Glomerular visceral epithelial cell (primary cell): ENCODE measurements at regions not wholly inside any gene's neighbourhood (a gene's known extent, or its start where the extent isn't known, plus 50 kb on each side); places are given as distances from the start of the nearest gene placed in this dataset.
"Not testable (repeated sequence)": the region's sequence is repeated elsewhere in the genome, so short reads cannot be mapped to it uniquely, and the experiment has no call there.

Source experiments
- DNase-seq: peaks from one replicate; pipeline ENCODE4 v3.0.0-alpha.2; 2016; ENCODE audit errors: extremely low spot score

- DNase-seq, result no peak
These were observed 639.9 kb upstream of the ACO1 start for GRCh38 chr9:31744589-31744988.

GRCh38 chr9:31745468-31745867 is 639.0 kb upstream of the ACO1 start:
- DNase-seq, result no peak

DNA sequence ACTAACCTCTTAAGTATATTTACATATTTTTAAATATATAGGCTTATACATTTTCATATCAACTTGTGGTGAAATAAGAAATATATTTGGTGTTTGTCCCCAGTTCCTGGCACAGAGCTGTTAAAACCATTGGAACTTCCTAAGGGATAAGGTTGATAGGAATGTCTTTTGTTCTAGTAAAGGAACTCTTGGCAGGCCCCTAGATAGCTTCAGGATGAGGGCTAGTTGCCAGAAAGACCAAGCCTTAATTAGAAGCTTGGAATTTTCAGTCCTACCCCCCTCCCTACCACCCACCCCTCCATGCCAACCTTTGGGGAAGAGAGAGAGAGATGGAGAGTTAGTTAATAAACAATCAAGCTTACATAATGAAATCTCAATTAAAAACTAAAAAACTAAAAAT is 638.6 kb upstream of the ACO1 start:
- DNase-seq, result no peak

GRCh38 chr9:31753756-31754155 is 630.7 kb upstream of the ACO1 start:
- no peak for DNase-seq

GRCh38 chr9:31759703-31760102 is 624.7 kb upstream of the ACO1 start:
- no peak for DNase-seq

GRCh38 chr9:31774021-31774420 is 610.4 kb upstream of the ACO1 start:
- not testable (repeated sequence) for DNase-seq

GRCh38 chr9:31774571-31774970 is 609.9 kb upstream of the ACO1 start:
- no peak for DNase-seq

DNA sequence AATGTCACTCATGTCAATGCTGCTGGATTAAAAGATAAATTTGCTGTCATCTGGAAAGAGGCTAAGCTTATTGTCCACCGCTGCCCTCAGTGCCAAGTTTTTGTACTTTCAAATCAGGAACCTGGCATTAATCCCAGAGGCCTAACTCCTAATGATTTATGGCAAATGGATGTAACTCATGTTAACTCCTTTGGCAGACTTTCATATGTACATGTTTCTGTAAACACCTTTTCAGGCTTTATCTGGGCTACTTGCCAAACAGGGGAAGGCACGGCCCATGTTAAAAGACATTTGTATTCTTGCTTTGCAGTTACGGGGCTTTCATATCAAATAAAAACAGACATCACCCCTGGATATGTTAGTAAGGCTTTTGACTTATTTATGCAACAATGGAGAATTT is 608.0 kb upstream of the ACO1 start:
- no peak for DNase-seq

DNA sequence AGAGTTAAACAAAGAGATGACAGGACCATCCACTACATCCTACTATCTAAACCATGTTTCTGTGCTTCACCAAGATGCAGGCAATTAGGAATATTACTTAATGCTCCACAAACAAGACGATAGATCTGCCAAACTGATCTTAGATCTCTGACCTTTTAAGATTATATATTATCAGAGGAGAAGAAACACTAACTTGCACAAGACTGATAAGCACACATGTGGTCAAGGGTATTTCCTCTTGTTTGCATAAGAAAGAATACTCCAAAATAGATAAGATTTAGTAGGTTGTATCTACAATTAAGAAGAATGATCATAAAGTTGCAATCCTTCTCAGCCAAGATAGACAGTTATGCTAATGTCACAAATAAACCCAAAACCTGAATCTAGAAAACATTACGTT is 601.0 kb upstream of the ACO1 start:
- no peak for DNase-seq

- no peak for DNase-seq
These were observed 593.7 kb upstream of the ACO1 start for GRCh38 chr9:31790720-31791119.

GRCh38 chr9:31799953-31800609 is 584.4 kb upstream of the ACO1 start:
- DNase-seq, result peak; percentile 45

DNA sequence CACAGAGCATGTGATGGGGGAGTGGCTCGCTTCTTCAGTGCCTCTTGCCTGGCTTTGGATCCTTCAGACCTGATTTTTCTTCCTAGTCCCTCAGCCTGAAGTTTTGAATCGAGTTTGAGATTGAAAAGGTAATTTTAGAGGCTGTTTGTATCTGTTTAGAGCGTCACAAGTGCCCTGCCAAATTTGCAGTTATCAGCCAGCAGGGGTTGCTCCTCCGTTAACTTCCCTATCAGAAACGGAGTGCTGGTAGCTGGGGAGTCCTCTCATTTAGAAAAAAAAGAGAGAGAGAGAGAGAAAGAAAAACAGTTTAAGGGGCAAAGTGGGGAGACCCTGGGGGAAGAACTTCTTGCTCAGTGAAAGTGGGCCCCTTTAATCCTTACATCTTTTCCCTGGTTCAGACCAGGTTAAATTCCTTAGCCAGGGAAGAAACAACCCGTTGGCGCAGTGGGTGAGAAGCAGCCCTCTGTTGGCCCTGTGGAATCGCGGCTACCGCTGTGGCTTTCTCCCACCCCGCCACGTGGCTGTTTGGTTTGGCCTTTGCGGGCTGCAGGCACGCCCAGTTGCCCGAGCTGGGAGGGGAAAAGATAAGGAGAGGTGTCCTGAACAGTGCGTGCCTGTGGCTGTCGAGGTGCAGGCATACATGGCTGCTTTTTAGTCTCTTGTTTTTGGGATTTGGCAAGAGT is 576.7 kb upstream of the ACO1 start:
- no peak for DNase-seq

DNA sequence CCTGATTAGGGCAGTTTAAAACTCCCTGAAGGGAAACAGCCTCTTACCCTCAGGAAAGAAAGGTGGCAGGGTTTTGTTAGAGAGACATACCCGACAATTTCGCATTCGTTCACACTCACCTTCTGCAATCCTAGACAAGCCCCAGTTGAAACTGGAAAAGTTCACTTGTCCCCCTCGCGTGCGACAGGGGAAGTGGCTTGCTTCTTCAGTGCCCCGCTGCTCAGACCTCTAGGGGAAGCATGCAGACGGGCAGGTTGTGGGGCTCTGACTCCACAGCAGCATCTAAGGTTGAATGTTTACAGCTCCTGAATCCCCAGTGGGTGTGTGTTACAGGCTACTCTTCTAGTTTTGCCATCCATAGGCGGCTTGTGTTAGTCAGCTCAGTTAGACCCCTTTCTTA is 575.7 kb upstream of the ACO1 start:
- DNase-seq, result no peak

- DNase-seq, result no peak
These were observed 564.0 kb upstream of the ACO1 start for GRCh38 chr9:31820426-31820825.

GRCh38 chr9:31821583-31821982 is 562.9 kb upstream of the ACO1 start:
- no peak for DNase-seq

DNA sequence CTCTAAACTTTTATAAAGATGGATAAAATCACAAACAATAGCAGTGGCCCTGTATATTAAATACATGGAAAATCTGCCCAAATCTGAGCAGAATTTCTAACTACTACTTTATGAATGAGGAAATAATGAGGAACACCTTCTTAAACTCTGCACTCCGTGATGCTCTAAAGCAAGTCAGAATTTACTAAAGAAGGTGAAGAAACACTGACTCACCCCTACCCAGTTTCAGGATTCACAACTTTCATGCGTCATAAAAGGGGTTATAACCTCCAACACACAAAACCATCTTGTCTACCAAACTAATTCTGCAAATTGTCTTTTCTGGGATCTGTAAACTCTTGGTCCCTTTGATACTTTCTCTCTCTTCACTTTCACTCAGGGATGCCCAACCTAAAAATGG is 561.1 kb upstream of the ACO1 start:
- no peak for DNase-seq

GRCh38 chr9:31824860-31825259 is 559.6 kb upstream of the ACO1 start:
- no peak for DNase-seq

- no peak for DNase-seq
These were observed 547.2 kb upstream of the ACO1 start for GRCh38 chr9:31837211-31837610.

DNA sequence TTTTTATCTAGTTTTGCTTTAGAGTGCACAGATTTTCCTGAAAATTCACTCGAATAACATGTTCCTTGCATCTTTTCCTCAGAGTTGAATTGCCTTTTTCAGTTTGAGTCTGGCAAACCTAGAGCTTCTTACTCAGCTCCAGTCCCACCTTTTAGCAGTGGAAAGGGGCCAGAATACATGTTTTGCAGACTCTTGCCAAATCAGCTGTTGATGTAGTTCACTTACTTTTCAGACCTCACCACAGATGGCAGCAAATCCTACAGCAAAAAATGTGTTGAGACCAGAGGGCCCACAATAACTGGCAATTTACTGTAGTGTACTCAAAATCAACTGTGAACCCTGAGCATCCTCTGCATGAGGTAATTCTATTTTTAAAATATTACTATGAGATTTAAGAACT is 545.2 kb upstream of the ACO1 start:
- DNase-seq, result no peak

GRCh38 chr9:31840702-31841101 is 543.7 kb upstream of the ACO1 start:
- no peak for DNase-seq

- DNase-seq, result no peak
These were observed 536.5 kb upstream of the ACO1 start for GRCh38 chr9:31847963-31848362.

- no peak for DNase-seq
These were observed 535.7 kb upstream of the ACO1 start for GRCh38 chr9:31848505-31849285.

- no peak for DNase-seq
These were observed 530.3 kb upstream of the ACO1 start for GRCh38 chr9:31854187-31854586.
